ENCODE measurements at regions not wholly inside any gene's neighbourhood (a gene's known extent, or its start where the extent isn't known, plus 50 kb on each side); places are given as distances from the start of the nearest gene placed in this dataset.

- H3K36me3 Mint-ChIP-seq (ENCODE audit: insufficient read depth, unreplicated experiment), result no peaks in the 10 kb centered on the region
- DNase-seq, result no peak
- intact Hi-C loops (cut with micrococcal nuclease; ENCODE audit: unreplicated experiment), result no loop called here
- CTCF ChIA-PET, result no interaction called here
- no peak overlapping the region for H3K27ac Mint-ChIP-seq (ENCODE audit: unreplicated experiment)
- no peaks in the 10 kb centered on the region for H3K4me1 Mint-ChIP-seq (ENCODE audit: low read depth, unreplicated experiment)
- no peak for TF ChIP-seq CTCF (IDR thresholded peaks at IDR 0.05; ENCODE audit: unreplicated experiment)
- no peaks in the 10 kb centered on the region for H3K27me3 Mint-ChIP-seq (ENCODE audit: unreplicated experiment)
- peaks cover 8% of the 10 kb centered on the region for H3K9me3 Mint-ChIP-seq (ENCODE audit: low read depth, unreplicated experiment)
- H3K4me3 Mint-ChIP-seq (ENCODE audit: low read depth, unreplicated experiment), result no peak overlapping the region
- no TSS peak for BruUV-seq (replicated peaks)
These were observed 344.9 kb downstream of the ICE1 start for GRCh38 chr5:5767286-5767928.

- CTCF ChIA-PET, result no interaction called here
- no peaks in the 10 kb centered on the region for H3K36me3 Mint-ChIP-seq (ENCODE audit: insufficient read depth, unreplicated experiment)
- H3K27me3 Mint-ChIP-seq (ENCODE audit: unreplicated experiment), result no peaks in the 10 kb centered on the region
- no peak overlapping the region for H3K4me3 Mint-ChIP-seq (ENCODE audit: low read depth, unreplicated experiment)
- no peak for TF ChIP-seq CTCF (IDR thresholded peaks at IDR 0.05; ENCODE audit: unreplicated experiment)
- DNase-seq, result no peak
- peaks cover 8% of the 10 kb centered on the region for H3K9me3 Mint-ChIP-seq (ENCODE audit: low read depth, unreplicated experiment)
- H3K4me1 Mint-ChIP-seq (ENCODE audit: low read depth, unreplicated experiment), result no peaks in the 10 kb centered on the region
- H3K27ac Mint-ChIP-seq (ENCODE audit: unreplicated experiment), result no peak overlapping the region
- no TSS peak for BruUV-seq (replicated peaks)
- intact Hi-C loops (cut with micrococcal nuclease; ENCODE audit: unreplicated experiment), result no loop called here
These were observed 342.8 kb downstream of the ICE1 start for GRCh38 chr5:5765066-5765850.

DNA sequence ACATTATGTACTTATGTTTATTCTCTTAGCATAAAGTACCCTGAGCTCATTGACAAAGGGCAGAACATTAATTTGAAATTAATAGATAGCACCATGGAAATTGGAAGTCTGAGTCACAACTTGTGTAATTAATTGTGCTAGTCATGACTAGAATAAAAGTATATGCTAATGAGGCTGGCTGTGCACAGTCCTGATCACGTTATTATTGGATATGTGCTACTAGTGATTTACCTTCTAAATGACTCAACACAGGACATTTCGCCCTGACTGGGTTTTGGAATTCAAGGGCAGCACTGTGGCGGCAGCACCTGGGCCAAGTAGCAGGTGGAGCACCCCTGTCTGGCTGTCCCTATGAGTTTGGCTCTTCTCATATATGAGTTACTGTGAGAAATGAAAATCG is 341.8 kb downstream of the ICE1 start:
- peaks cover 8% of the 10 kb centered on the region for H3K9me3 Mint-ChIP-seq (ENCODE audit: low read depth, unreplicated experiment)
- H3K27ac Mint-ChIP-seq (ENCODE audit: unreplicated experiment), result no peak overlapping the region
- no TSS peak for BruUV-seq (replicated peaks)

GRCh38 chr5:5756762-5757161 is 334.3 kb downstream of the ICE1 start:
- H3K4me1 Mint-ChIP-seq (ENCODE audit: low read depth, unreplicated experiment), result no peaks in the 10 kb centered on the region
- intact Hi-C loops (cut with micrococcal nuclease; ENCODE audit: unreplicated experiment), result no loop called here
- H3K9me3 Mint-ChIP-seq (ENCODE audit: low read depth, unreplicated experiment), result peaks cover 11% of the 10 kb centered on the region
- no peak for TF ChIP-seq CTCF (IDR thresholded peaks at IDR 0.05; ENCODE audit: unreplicated experiment)
- H3K36me3 Mint-ChIP-seq (ENCODE audit: insufficient read depth, unreplicated experiment), result no peaks in the 10 kb centered on the region
- no peak for DNase-seq
- no TSS peak for BruUV-seq (replicated peaks)
- no peak overlapping the region for H3K27ac Mint-ChIP-seq (ENCODE audit: unreplicated experiment)
- CTCF ChIA-PET, result no interaction called here
- H3K4me3 Mint-ChIP-seq (ENCODE audit: low read depth, unreplicated experiment), result no peak overlapping the region
- H3K27me3 Mint-ChIP-seq (ENCODE audit: unreplicated experiment), result no peaks in the 10 kb centered on the region

More for the DNA sequence above, 341.8 kb downstream of the ICE1 start:
- intact Hi-C loops (cut with micrococcal nuclease; ENCODE audit: unreplicated experiment), result no loop called here
- DNase-seq, result no peak
- no peak for TF ChIP-seq CTCF (IDR thresholded peaks at IDR 0.05; ENCODE audit: unreplicated experiment)
- Mint-ChIP-seq H3K36me3 (ENCODE audit: insufficient read depth, unreplicated experiment) (no peaks in the 10 kb centered on the region), H3K4me3 (ENCODE audit: low read depth, unreplicated experiment) (no peak overlapping the region), H3K27me3 (ENCODE audit: unreplicated experiment) (no peaks in the 10 kb centered on the region), H3K4me1 (ENCODE audit: low read depth, unreplicated experiment) (no peaks in the 10 kb centered on the region)
- CTCF ChIA-PET, result no interaction called here

Measured in Calu3 (cell line).